CD8-positive, alpha-beta memory T cell (primary cell): ENCODE measurements at regions not wholly inside any gene's neighbourhood (a gene's known extent, or its start where the extent isn't known, plus 50 kb on each side); places are given as distances from the start of the nearest gene placed in this dataset.

Experiments
- CTCF ChIA-PET: fragments of 350-600 bp; sonication (Branson Sonifier 250); formaldehyde crosslinking; loops from one replicate; lab custom pipeline; 2021; ENCODE audit warnings: antibody characterized with exemption; lab: Charles Lee
- POLR2A ChIA-PET: fragments of 350-600 bp; sonication (Branson Sonifier 250); formaldehyde crosslinking; loops from one replicate; lab custom pipeline; 2021; ENCODE audit warnings: antibody characterized with exemption; lab: Charles Lee
- DNase-seq, 5 donors: peaks; one replicate each; pipeline versions ENCODE4 v3.0.0 to v3.0.0-alpha.2; 2020 to 2022; ENCODE audit warnings: mixed read lengths in 1 of 5
- H3K27ac ChIP-seq: one replicate; pipeline ENCODE4 v1.7.0; 2013; ENCODE audit warnings: low read depth, mild to moderate bottlenecking, low read length, moderate library complexity
- H3K27me3 ChIP-seq: 2 replicates; pipeline ENCODE4 v1.7.0; 2013; ENCODE audit warnings: low read length, mild to moderate bottlenecking; ENCODE audit not compliant: insufficient read depth, poor library complexity, severe bottlenecking
- H3K36me3 ChIP-seq: 2 replicates; pipeline ENCODE4 v1.7.0; 2013; ENCODE audit warnings: mild to moderate bottlenecking, low read length, moderate library complexity; ENCODE audit not compliant: insufficient read depth
- H3K4me1 ChIP-seq: 2 replicates; pipeline ENCODE4 v1.7.0; 2013; ENCODE audit warnings: mild to moderate bottlenecking, low read length, moderate library complexity; ENCODE audit not compliant: insufficient read depth
- H3K4me3 ChIP-seq: 2 replicates; pipeline ENCODE4 v1.7.0; 2013; ENCODE audit warnings: mild to moderate bottlenecking, low read length
- H3K9me3 ChIP-seq: 2 replicates; pipeline ENCODE4 v1.7.0; 2013; ENCODE audit warnings: mild to moderate bottlenecking, low read length
- H3K27ac Mint-ChIP-seq, 8 donors: one replicate each; pipeline ENCODE4 v1.8.0; 2020 to 2021; ENCODE audit warnings: mixed read lengths in 8 of 8, mild to moderate bottlenecking in 6 of 8, inconsistent platforms in 3 of 8, moderate library complexity in 3 of 8
- H3K27me3 Mint-ChIP-seq, 2 donors: one replicate each; pipeline ENCODE4 v1.8.0; 2020 to 2021; ENCODE audit warnings: mixed read lengths in 2 of 2, mild to moderate bottlenecking in 1 of 2, moderate library complexity in 1 of 2
- H3K36me3 Mint-ChIP-seq, 3 donors: one replicate each; pipeline ENCODE4 v1.8.0; 2020 to 2021; ENCODE audit warnings: mixed read lengths in 3 of 3, inconsistent platforms in 1 of 3, mild to moderate bottlenecking in 1 of 3
- H3K4me1 Mint-ChIP-seq, 3 donors: one replicate each; pipeline ENCODE4 v1.8.0; 2020 to 2021; ENCODE audit warnings: mixed read lengths in 3 of 3, inconsistent platforms in 1 of 3, mild to moderate bottlenecking in 1 of 3
- H3K4me3 Mint-ChIP-seq, 7 donors: one replicate each; pipeline ENCODE4 v1.8.0; 2020 to 2021; ENCODE audit warnings: mixed read lengths in 7 of 7, mild to moderate bottlenecking in 6 of 7, moderate library complexity in 4 of 7, inconsistent platforms in 2 of 7
- H3K9me3 Mint-ChIP-seq, 5 donors: one replicate each; pipeline ENCODE4 v1.8.0; 2020 to 2022; ENCODE audit warnings: mixed read lengths in 5 of 5, mild to moderate bottlenecking in 3 of 5, moderate library complexity in 2 of 5, inconsistent platforms in 1 of 5

DNA sequence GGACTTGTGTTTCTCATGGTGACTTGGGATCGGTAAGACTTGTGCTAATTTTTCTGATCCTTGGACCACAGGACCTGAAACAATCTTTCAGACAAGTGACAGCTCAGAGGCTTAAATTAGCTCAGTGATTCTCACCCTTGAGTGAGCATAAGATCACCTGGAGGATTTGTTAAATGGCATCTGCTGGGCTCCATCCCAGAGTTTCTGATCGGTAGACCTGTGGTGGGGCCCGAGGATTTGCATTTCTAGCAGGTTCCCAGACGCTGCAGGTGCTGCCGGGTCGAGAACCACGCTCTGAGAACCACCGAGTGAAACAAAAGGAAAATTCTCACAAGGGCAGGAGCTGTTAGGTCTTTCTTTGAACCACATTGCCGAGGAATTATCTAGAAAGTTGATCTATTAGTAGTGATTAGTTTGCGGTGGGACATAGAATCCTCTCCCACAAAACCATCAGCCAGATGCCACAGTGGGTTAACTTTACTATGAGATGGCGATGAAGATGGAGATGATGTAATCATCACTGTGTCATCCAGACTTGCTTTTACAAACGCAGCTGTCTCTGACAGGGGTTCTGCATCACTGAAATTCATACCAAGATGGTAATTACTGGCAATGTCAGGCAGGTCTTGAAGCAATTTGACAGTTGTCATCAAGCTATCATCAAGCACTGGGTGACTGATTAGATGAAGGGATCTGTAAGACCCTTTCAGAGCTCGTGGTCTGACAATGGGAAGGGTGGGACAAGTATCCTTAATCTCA lies 184.0 kb downstream of the AACS start:
- CTCF ChIA-PET = no interaction called here
- Histone ChIP-seq H3K27me3 (no peaks in the 10 kb centered on the region), H3K27ac (no peak overlapping the region), H3K4me3 (no peak overlapping the region), H3K4me1 (no peaks in the 10 kb centered on the region), H3K36me3 (no peaks in the 10 kb centered on the region), H3K9me3 (no peaks in the 10 kb centered on the region)
- H3K36me3 Mint-ChIP-seq = no peaks in the 10 kb centered on the region
- POLR2A ChIA-PET = no interaction called here
- no peak overlapping the region for H3K4me3 Mint-ChIP-seq
- H3K4me1 Mint-ChIP-seq = no peaks in the 10 kb centered on the region
- H3K27me3 Mint-ChIP-seq = peaks cover 18 to 29% of the 10 kb centered on the region in 2 donors
- no peak overlapping the region for H3K27ac Mint-ChIP-seq
- peaks cover 0 to 2% (median 0%) of the 10 kb centered on the region in 5 donors for H3K9me3 Mint-ChIP-seq
- DNase-seq = no peak

DNA sequence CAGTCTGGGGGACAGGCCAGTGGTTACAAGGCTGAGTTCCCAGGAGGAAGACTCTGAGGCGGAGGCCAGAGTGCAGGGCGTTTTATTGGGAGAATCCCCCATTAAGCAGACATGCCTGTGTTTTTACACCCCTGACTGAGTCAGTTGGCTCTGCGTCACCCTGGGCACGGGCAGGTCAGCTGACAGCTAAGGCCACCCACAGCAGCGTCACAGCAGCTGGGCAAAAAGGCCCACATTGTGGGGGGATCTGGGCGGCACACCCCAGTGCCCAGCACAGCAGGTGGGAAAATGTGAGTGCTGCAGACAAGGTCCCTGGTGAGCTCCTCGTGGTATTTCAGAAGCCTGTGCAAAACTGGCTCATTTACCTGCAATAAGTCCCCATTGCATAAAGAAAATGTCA lies 184.7 kb downstream of the AACS start:
- ChIA-PET POLR2A (no interaction called here), CTCF (no interaction called here)
- Mint-ChIP-seq H3K36me3 (no peaks in the 10 kb centered on the region), H3K4me3 (no peak overlapping the region), H3K27me3 (peaks cover 19 to 23% of the 10 kb centered on the region in 2 donors), H3K4me1 (no peaks in the 10 kb centered on the region), H3K27ac (peak overlapping the region in 1 of 8 donors; percentile 14), H3K9me3 (peaks cover 0 to 2% (median 0%) of the 10 kb centered on the region in 5 donors)
- Histone ChIP-seq H3K9me3 (no peaks in the 10 kb centered on the region), H3K36me3 (no peaks in the 10 kb centered on the region), H3K4me1 (no peaks in the 10 kb centered on the region), H3K27me3 (no peaks in the 10 kb centered on the region), H3K27ac (no peak overlapping the region), H3K4me3 (no peak overlapping the region)
- DNase-seq = no peak

DNA sequence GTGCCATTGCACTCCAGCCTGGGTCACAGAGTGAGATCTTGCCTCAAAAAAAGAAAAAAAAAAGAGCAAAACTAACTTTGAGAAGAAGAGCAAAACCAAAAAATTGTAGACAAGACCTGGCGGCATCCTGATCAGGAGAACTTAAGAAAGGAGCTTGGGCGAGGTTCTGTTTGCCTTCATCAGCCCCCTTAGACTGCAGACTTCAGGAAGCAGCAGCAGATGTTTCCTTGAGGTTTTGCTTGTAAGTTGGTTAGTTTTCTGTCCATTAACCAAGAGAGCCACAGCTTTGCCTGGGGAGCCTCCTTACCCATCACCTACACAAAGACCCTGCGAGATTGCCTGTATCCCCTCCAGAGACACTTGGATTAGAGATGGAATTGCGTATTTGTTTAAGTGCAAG lies 189.0 kb downstream of the AACS start:
- Histone ChIP-seq H3K36me3 (no peaks in the 10 kb centered on the region), H3K9me3 (no peaks in the 10 kb centered on the region), H3K4me3 (no peak overlapping the region), H3K4me1 (no peaks in the 10 kb centered on the region), H3K27ac (no peak overlapping the region), H3K27me3 (no peaks in the 10 kb centered on the region)
- H3K4me3 Mint-ChIP-seq = no peak overlapping the region
- POLR2A ChIA-PET = no interaction called here
- no peak overlapping the region for H3K27ac Mint-ChIP-seq
- peaks cover 0 to 2% (median 0%) of the 10 kb centered on the region in 5 donors for H3K9me3 Mint-ChIP-seq
- H3K27me3 Mint-ChIP-seq = peaks cover 11 to 16% of the 10 kb centered on the region in 2 donors
- H3K4me1 Mint-ChIP-seq = no peaks in the 10 kb centered on the region
- no peak for DNase-seq
- CTCF ChIA-PET = no interaction called here
- no peaks in the 10 kb centered on the region for H3K36me3 Mint-ChIP-seq

DNA sequence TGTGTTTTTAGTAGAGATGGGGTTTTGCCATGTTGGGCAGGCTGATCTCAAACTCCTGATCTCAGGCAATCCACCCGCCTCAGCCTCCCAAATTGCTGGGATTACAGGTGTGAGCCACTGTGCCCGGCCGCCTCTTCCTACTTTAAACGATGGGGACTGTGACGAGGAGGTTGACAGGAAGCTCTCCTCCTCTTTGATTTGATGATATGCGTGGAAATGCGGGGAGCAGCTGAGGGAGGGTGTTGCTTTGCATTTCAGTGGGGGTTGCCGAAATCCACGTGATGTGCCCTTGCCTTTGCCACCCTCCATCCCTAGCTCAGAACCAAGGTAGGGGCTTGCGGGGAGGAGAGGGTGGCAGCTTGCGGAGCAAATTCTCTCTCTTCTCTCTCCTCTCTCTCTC lies 189.6 kb downstream of the AACS start:
- no peak overlapping the region for H3K4me3 Mint-ChIP-seq
- no peaks in the 10 kb centered on the region for H3K4me1 Mint-ChIP-seq
- no peak for DNase-seq
- CTCF ChIA-PET = no interaction called here
- Histone ChIP-seq H3K9me3 (no peaks in the 10 kb centered on the region), H3K4me1 (no peaks in the 10 kb centered on the region), H3K27me3 (no peaks in the 10 kb centered on the region), H3K27ac (no peak overlapping the region), H3K4me3 (no peak overlapping the region), H3K36me3 (no peaks in the 10 kb centered on the region)
- H3K36me3 Mint-ChIP-seq = no peaks in the 10 kb centered on the region
- POLR2A ChIA-PET = no interaction called here
- H3K9me3 Mint-ChIP-seq = peaks cover 0 to 2% (median 0%) of the 10 kb centered on the region in 5 donors
- H3K27ac Mint-ChIP-seq = no peak overlapping the region
- peaks cover 11 to 16% of the 10 kb centered on the region in 2 donors for H3K27me3 Mint-ChIP-seq

DNA sequence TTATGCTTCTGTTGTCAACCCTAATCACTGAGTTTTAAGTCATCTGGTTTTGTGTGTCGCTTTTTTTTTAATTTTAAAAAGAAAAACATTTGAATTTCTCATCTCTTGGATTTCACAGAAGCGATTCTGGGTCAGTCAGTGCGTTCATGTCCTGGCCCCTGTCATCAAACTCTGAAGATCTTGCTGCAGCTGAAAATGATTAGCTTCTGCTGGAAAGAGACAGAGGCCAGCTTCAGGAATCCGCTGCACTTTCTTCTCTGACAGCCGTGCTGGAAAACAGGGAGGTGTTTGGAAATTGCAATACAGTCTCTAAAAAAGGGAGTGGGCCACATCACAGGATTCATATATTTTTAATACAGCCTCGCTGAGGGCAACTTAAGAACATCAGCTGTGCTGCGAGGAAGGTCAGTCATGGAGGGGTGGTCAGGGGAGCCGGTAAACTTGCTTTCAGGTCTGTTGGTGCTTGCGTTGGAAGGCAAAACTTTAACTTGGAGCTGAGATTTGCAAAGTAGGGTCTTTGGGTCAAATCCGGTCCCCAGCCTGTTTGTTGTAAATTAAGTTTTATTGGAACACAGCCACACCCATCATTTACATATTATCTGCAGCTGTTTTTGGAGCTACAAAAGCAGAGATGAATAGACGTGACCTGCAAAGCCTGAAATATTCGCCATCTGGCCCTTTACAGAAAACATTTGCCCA lies 190.8 kb downstream of the AACS start:
- Mint-ChIP-seq H3K4me1 (no peaks in the 10 kb centered on the region), H3K9me3 (no peaks in the 10 kb centered on the region), H3K36me3 (no peaks in the 10 kb centered on the region), H3K27me3 (peaks cover 11% of the 10 kb centered on the region in 2 donors), H3K27ac (no peak overlapping the region), H3K4me3 (no peak overlapping the region)
- Histone ChIP-seq H3K36me3 (no peaks in the 10 kb centered on the region), H3K9me3 (no peaks in the 10 kb centered on the region), H3K27me3 (no peaks in the 10 kb centered on the region), H3K4me3 (no peak overlapping the region), H3K4me1 (no peaks in the 10 kb centered on the region), H3K27ac (no peak overlapping the region)
- ChIA-PET POLR2A (no interaction called here), CTCF (no interaction called here)
- no peak for DNase-seq

DNA sequence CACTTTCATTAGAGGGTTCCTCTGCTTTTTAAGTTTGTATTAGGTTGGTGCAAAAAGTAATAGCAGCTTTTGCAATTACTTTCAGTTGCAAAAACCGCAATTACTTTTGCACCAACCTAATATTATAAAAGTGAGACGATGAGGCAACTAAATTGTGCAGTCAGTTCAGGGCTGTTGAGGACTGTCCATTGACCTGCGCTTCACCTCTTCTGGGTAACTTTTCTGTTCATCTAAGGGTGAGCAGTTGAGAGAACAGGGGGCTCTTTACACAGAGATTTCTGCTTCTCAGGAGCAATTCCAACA lies 191.3 kb downstream of the AACS start:
- no peak for DNase-seq
- Mint-ChIP-seq H3K27me3 (peaks cover 11 to 13% of the 10 kb centered on the region in 2 donors), H3K27ac (no peak overlapping the region), H3K36me3 (no peaks in the 10 kb centered on the region), H3K9me3 (no peaks in the 10 kb centered on the region), H3K4me3 (no peak overlapping the region), H3K4me1 (no peaks in the 10 kb centered on the region)
- no peak overlapping the region for H3K4me3 ChIP-seq
- no peaks in the 10 kb centered on the region for H3K36me3 ChIP-seq
- no peak overlapping the region for H3K27ac ChIP-seq
- H3K9me3 ChIP-seq = no peaks in the 10 kb centered on the region
- ChIA-PET CTCF (no interaction called here), POLR2A (no interaction called here)
- no peaks in the 10 kb centered on the region for H3K4me1 ChIP-seq
- no peaks in the 10 kb centered on the region for H3K27me3 ChIP-seq

DNA sequence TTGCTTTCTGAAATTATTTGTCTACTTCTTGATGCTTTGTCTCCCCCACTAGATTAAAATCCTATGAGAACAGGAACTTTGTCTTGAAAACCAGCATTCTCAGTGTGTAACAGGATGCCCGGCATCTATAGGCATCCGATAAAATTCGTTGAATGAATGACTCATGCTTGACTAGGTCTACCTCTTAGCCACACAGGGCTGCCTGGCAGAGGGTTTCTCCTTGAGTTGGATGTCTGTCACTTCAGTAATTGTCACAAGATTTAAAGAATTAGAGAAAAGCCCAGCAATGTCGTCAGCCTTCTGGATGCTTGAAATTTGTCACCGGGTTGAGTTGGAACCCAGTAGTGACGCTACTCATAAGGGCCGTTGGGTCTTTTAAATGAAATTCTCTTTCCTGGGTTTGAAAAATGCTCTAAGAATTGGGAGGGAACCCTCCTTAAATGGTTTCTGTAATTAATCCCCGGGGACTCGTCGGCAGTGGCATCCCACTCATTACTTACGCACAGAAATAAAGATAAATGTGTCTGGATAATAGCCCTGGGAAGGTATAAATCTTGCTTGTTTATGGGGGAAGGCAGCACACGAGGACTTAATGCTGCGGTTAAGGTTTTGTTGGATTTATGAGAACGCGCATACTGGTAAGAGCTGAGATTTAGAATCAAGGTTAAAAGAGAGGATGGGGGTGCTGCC lies 194.1 kb downstream of the AACS start:
- POLR2A ChIA-PET = no interaction called here
- DNase-seq = no peak
- CTCF ChIA-PET = no interaction called here
- no peaks in the 10 kb centered on the region for H3K4me1 Mint-ChIP-seq
- peaks cover 10 to 16% of the 10 kb centered on the region in 2 donors for H3K27me3 Mint-ChIP-seq
- H3K4me3 ChIP-seq = no peak overlapping the region
- no peak overlapping the region for H3K27ac Mint-ChIP-seq
- no peaks in the 10 kb centered on the region for H3K36me3 Mint-ChIP-seq
- peaks cover 0 to 2% (median 0%) of the 10 kb centered on the region in 5 donors for H3K9me3 Mint-ChIP-seq
- H3K36me3 ChIP-seq = no peaks in the 10 kb centered on the region
- H3K4me3 Mint-ChIP-seq = no peak overlapping the region
- no peak overlapping the region for H3K27ac ChIP-seq
- no peaks in the 10 kb centered on the region for H3K27me3 ChIP-seq
- no peaks in the 10 kb centered on the region for H3K4me1 ChIP-seq
- H3K9me3 ChIP-seq = no peaks in the 10 kb centered on the region

DNA sequence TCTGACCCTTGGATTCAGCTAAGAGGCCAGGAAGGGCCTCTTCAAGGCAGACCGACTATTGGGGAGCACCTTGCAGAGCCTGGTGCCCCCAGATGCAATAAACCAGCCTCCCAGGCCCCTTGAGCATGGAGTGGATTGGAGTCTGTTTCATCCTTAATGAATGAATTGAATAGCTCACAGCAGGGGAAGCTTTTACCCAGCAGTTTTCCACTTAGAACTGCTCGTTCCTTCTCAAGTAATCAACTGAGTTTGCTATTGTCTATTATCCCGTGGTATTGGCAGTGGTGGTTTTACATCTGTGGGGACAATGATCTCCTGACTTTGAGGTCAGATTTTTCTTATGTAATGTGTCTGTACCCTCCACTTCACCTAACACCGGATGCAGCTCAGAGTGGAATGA lies 197.6 kb downstream of the AACS start:
- POLR2A ChIA-PET = no interaction called here
- Histone ChIP-seq H3K4me3 (no peak overlapping the region), H3K27ac (no peak overlapping the region), H3K36me3 (no peaks in the 10 kb centered on the region), H3K27me3 (no peaks in the 10 kb centered on the region), H3K4me1 (no peaks in the 10 kb centered on the region), H3K9me3 (no peaks in the 10 kb centered on the region)
- no peak overlapping the region for H3K27ac Mint-ChIP-seq
- H3K4me3 Mint-ChIP-seq = no peak overlapping the region
- no peaks in the 10 kb centered on the region for H3K36me3 Mint-ChIP-seq
- no peaks in the 10 kb centered on the region for H3K4me1 Mint-ChIP-seq
- CTCF ChIA-PET = no interaction called here
- no peak for DNase-seq
- H3K9me3 Mint-ChIP-seq = peaks cover 0 to 2% (median 0%) of the 10 kb centered on the region in 5 donors
- peaks cover 1 to 13% of the 10 kb centered on the region in 2 donors for H3K27me3 Mint-ChIP-seq
